ENCODE measurements at regions not wholly inside any gene's neighbourhood (a gene's known extent, or its start where the extent isn't known, plus 50 kb on each side); places are given as distances from the start of the nearest gene placed in this dataset.
A peak's percentile ranks its signal among the peaks of the same experiment; 100 is the strongest.

DNA sequence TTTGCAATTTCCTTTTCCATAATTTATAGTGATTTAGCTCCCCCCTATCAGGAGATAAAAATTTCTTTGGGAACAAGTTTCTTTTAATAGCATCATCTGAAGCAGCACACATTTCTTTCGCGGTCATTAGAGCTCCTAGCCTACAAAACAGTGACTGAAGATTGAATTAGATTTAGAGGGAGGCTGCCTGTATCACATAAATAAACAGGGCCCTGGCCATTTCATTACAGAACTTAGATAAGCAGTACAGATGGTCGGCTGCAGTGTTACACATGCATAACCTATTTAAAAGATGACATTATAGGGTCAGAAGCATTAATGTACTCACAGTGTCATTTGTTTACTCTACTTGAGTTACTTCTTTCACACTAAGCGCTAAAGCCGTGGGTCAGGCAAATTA, 81.4 kb upstream of the SLC25A26 start:
- DNase-seq (no peak), ATAC-seq (ENCODE audit: low read depth in 2 of 2) (no peak)
- Mint-ChIP-seq H3K27me3 (peaks cover 4% of the 10 kb centered on the region), H3K27ac (no peak overlapping the region), H3K36me3 (no peaks in the 10 kb centered on the region), H3K9me3 (no peaks in the 10 kb centered on the region), H3K4me1 (no peaks in the 10 kb centered on the region), H3K4me3 (no peak overlapping the region)
- Histone ChIP-seq H3K4me3 (ENCODE audit: low read depth, low read length) (no peak overlapping the region), H3K36me3 (ENCODE audit: control insufficient read depth, insufficient read depth, low read length) (no peaks in the 10 kb centered on the region), H3K4me1 (ENCODE audit: control insufficient read depth, insufficient read depth, low read length, poor library complexity, severe bottlenecking) (no peaks in the 10 kb centered on the region), H3K27me3 (ENCODE audit: control insufficient read depth, insufficient read depth, low read length) (peaks cover 6% of the 10 kb centered on the region), H3K27ac (ENCODE audit: insufficient read depth, low read length, poor library complexity, severe bottlenecking) (no peak overlapping the region), H3K9me3 (ENCODE audit: control insufficient read depth in 2 of 2, low read length in 2 of 2) (no peaks in the 10 kb centered on the region)

DNA sequence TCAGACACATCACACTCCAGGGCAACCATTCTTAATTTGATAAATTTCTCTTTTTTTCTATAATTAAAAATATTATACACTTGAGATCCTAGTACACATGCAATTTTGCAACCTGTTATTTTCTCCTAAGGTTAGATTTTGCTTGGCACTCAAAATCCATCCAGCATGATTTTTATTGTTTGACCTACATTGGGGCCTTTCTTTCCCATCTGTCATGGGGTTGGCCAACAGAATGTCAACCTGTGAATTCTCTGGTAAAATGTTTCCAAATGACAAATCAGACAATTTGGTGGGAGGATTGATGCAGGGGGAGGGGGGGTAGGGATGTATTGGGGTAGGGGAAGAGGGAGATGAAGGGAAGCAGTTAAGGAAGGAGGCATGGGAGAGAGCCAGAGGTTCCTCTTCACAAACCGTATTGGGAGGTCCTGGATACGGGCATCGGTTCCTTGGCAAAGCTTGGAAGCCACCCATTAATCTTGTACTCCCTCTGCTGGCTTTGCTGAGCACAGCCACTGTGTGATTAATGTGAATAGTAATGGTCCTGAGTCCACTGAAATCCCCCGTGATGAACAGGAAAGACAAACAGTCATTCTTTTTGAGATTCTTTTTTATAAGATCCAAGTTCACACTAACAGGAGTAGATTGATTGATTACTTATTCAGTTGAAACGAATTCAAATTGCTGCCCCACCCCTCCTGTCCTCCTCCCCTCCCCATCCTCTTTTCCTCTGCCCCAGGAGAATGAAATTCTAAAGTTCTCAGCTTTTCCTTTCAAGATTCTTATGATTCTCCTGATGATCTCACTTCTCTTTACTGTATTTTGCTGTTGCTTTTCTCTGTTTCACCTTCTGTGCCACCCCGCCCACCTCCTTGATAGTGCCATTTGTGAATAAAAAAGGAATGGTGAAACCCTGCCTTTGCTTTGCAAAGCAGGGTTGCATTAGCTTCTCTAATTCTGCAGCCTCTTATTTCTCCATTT, 82.2 kb upstream of the SLC25A26 start:
- Histone ChIP-seq H3K27me3 (ENCODE audit: control insufficient read depth, insufficient read depth, low read length) (peaks cover 6% of the 10 kb centered on the region), H3K27ac (ENCODE audit: insufficient read depth, low read length, poor library complexity, severe bottlenecking) (no peak overlapping the region), H3K9me3 (ENCODE audit: control insufficient read depth in 2 of 2, low read length in 2 of 2) (no peaks in the 10 kb centered on the region), H3K4me1 (ENCODE audit: control insufficient read depth, insufficient read depth, low read length, poor library complexity, severe bottlenecking) (no peaks in the 10 kb centered on the region), H3K36me3 (ENCODE audit: control insufficient read depth, insufficient read depth, low read length) (no peaks in the 10 kb centered on the region), H3K4me3 (ENCODE audit: low read depth, low read length) (no peak overlapping the region)
- Mint-ChIP-seq H3K4me1 (no peaks in the 10 kb centered on the region), H3K27me3 (peaks cover 4% of the 10 kb centered on the region), H3K36me3 (no peaks in the 10 kb centered on the region), H3K27ac (no peak overlapping the region), H3K9me3 (no peaks in the 10 kb centered on the region), H3K4me3 (no peak overlapping the region)
- ATAC-seq (ENCODE audit: low read depth in 2 of 2) (no peak), DNase-seq (peak in 1 of 3 donors; percentile 17)

DNA sequence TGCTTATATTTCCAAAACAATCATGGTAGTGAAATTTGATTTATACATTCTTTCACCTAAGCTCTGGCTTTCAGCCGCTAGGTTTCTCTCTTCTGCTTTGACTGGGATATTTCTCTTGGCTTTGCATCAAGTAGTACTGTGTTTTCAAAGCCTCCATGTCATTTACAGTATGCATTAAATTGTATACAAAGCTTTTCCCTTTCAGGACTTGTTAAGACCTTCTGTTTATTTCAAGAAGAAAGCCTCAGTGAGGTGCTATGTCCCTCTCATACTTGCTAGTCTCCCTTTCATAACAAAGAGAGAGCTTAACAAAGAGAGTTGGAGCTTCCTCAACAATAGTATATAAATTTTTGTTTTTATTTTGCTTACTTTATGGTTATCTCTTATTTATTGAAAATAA, 84.2 kb upstream of the SLC25A26 start:
- Histone ChIP-seq H3K9me3 (ENCODE audit: control insufficient read depth in 2 of 2, low read length in 2 of 2) (no peaks in the 10 kb centered on the region), H3K4me1 (ENCODE audit: control insufficient read depth, insufficient read depth, low read length, poor library complexity, severe bottlenecking) (no peaks in the 10 kb centered on the region), H3K27me3 (ENCODE audit: control insufficient read depth, insufficient read depth, low read length) (peaks cover 2% of the 10 kb centered on the region), H3K27ac (ENCODE audit: insufficient read depth, low read length, poor library complexity, severe bottlenecking) (no peak overlapping the region), H3K4me3 (ENCODE audit: low read depth, low read length) (no peak overlapping the region), H3K36me3 (ENCODE audit: control insufficient read depth, insufficient read depth, low read length) (no peaks in the 10 kb centered on the region)
- DNase-seq (no peak), ATAC-seq (ENCODE audit: low read depth in 2 of 2) (no peak)
- H3K36me3 Mint-ChIP-seq: no peaks in the 10 kb centered on the region
- no peaks in the 10 kb centered on the region for H3K9me3 Mint-ChIP-seq
- H3K27me3 Mint-ChIP-seq: peaks cover under 1% of the 10 kb centered on the region
- H3K4me1 Mint-ChIP-seq: no peaks in the 10 kb centered on the region
- no peak overlapping the region for H3K4me3 Mint-ChIP-seq
- no peak overlapping the region for H3K27ac Mint-ChIP-seq

DNA sequence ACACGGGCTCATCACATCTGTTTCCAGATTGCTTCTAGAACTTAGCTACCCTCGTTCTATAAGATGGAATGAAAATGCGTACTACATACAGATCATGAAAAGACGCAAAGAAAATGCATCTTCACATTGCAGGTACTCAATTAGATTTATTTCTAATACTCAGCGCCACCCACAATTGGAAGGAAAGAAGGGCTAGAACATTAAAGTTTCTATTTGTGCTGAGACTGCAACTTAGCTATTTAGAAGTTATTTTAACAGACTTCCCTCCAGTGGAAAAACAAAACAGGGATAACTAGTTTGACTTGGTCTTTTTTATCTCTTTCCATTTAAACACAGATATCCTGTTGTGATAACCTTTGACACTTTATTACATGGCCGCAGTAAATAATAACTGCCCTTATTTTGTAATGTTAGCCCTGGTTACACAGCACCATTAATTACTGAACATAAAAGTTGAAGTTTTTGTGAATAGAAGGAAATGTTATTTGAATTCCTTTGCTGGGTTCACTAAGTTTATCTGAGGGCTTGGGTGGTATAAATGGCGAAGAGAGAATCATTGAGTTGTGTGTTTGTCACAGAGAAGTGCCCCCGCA, 86.9 kb upstream of the SLC25A26 start:
- no peak for ATAC-seq (ENCODE audit: low read depth in 2 of 2)
- Mint-ChIP-seq H3K36me3 (no peaks in the 10 kb centered on the region), H3K4me1 (no peaks in the 10 kb centered on the region), H3K27ac (no peak overlapping the region), H3K9me3 (no peaks in the 10 kb centered on the region), H3K27me3 (no peaks in the 10 kb centered on the region), H3K4me3 (no peak overlapping the region)
- no peaks in the 10 kb centered on the region for H3K9me3 ChIP-seq (ENCODE audit: control insufficient read depth in 2 of 2, low read length in 2 of 2)
- H3K4me1 ChIP-seq (ENCODE audit: control insufficient read depth, insufficient read depth, low read length, poor library complexity, severe bottlenecking): no peaks in the 10 kb centered on the region
- no peaks in the 10 kb centered on the region for H3K36me3 ChIP-seq (ENCODE audit: control insufficient read depth, insufficient read depth, low read length)
- DNase-seq: no peak
- H3K4me3 ChIP-seq (ENCODE audit: low read depth, low read length): no peak overlapping the region
- no peaks in the 10 kb centered on the region for H3K27me3 ChIP-seq (ENCODE audit: control insufficient read depth, insufficient read depth, low read length)
- no peak overlapping the region for H3K27ac ChIP-seq (ENCODE audit: insufficient read depth, low read length, poor library complexity, severe bottlenecking)

DNA sequence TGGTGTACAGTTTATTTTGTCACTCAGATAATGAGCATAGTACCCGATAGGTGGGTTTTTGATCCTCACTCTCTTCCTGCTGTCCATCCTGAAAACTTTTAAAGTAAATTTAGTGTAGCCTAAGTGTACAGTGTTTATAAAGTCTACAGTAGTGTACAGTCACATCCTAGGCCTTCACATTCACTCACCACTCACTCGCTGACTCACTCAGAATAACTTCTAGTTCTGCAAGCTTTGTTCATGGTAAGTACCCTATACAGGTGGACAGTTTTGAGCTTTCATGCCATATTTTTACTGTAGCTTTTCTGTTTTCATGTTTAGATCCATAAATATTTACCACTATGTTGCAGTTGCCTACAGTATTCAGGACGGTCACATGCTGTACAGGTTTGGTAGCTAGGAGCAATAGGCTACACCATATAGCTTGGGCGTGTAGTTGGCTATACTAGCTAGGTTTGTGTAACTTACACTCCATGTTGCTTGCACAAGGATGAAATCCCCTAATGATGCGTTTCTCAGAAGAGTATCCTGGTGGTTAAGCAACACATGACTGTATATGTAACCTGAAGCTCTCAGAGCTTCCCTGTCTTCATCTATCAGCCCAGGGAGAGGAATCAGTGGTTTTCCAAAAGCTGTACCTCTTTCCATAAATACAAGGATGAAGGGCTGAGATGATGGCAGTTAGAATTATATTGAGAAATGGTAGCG, 87.6 kb upstream of the SLC25A26 start:
- Histone ChIP-seq H3K27ac (ENCODE audit: insufficient read depth, low read length, poor library complexity, severe bottlenecking) (no peak overlapping the region), H3K36me3 (ENCODE audit: control insufficient read depth, insufficient read depth, low read length) (no peaks in the 10 kb centered on the region), H3K27me3 (ENCODE audit: control insufficient read depth, insufficient read depth, low read length) (no peaks in the 10 kb centered on the region), H3K4me3 (ENCODE audit: low read depth, low read length) (no peak overlapping the region), H3K9me3 (ENCODE audit: control insufficient read depth in 2 of 2, low read length in 2 of 2) (no peaks in the 10 kb centered on the region), H3K4me1 (ENCODE audit: control insufficient read depth, insufficient read depth, low read length, poor library complexity, severe bottlenecking) (no peaks in the 10 kb centered on the region)
- DNase-seq (no peak), ATAC-seq (ENCODE audit: low read depth in 2 of 2) (no peak)
- no peak overlapping the region for H3K27ac Mint-ChIP-seq
- H3K4me1 Mint-ChIP-seq: no peaks in the 10 kb centered on the region
- peaks cover 3% of the 10 kb centered on the region for H3K27me3 Mint-ChIP-seq
- H3K4me3 Mint-ChIP-seq: no peak overlapping the region
- no peaks in the 10 kb centered on the region for H3K9me3 Mint-ChIP-seq
- H3K36me3 Mint-ChIP-seq: no peaks in the 10 kb centered on the region

DNA sequence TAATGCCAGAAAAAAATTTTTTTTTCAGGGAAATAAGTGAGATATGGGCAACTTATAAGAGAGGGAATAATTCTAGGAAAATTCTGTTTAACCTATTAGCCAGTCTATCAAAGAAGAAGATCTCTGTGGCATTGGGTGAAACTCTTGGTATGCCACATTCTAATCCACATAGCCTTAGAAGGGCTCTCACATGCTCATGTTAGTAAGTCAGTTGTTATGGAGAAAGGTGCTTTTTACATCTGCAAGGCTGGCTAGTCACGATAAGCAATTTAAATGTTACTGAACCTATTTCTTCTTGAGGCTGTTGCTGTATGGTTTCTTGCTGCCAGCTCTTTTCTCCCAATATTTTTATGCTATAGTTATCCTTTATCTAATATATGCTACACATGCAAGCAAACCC, 89.9 kb upstream of the MAGI1 start:
- Histone ChIP-seq H3K36me3 (ENCODE audit: control insufficient read depth, insufficient read depth, low read length) (no peaks in the 10 kb centered on the region), H3K9me3 (ENCODE audit: control insufficient read depth in 2 of 2, low read length in 2 of 2) (no peaks in the 10 kb centered on the region), H3K27me3 (ENCODE audit: control insufficient read depth, insufficient read depth, low read length) (no peaks in the 10 kb centered on the region), H3K4me3 (ENCODE audit: low read depth, low read length) (no peak overlapping the region), H3K27ac (ENCODE audit: insufficient read depth, low read length, poor library complexity, severe bottlenecking) (no peak overlapping the region), H3K4me1 (ENCODE audit: control insufficient read depth, insufficient read depth, low read length, poor library complexity, severe bottlenecking) (no peaks in the 10 kb centered on the region)
- peaks cover 9% of the 10 kb centered on the region for H3K27me3 Mint-ChIP-seq
- H3K36me3 Mint-ChIP-seq: no peaks in the 10 kb centered on the region
- ATAC-seq (ENCODE audit: low read depth in 2 of 2) (no peak), DNase-seq (no peak)
- no peak overlapping the region for H3K4me3 Mint-ChIP-seq
- H3K9me3 Mint-ChIP-seq: no peaks in the 10 kb centered on the region
- no peak overlapping the region for H3K27ac Mint-ChIP-seq
- H3K4me1 Mint-ChIP-seq: no peaks in the 10 kb centered on the region

DNA sequence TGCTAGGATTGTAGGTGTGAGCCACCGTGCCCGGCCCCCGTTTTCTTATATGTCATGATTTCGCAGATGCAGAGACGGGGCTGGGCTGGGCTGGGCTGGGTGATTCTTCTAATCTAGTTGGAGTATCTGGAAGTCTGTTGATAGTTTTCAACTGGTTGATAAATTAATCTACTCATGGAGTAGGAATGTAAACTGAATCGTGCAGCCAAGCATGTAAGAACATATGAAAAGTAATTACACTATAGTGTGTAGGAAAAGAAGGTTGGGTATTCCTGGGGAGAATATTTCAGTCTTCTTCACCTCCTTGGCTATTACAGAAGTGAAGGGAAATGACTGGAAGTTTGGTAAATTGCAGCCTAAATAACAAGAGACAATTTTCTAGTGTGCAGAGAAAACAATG, 82.6 kb upstream of the MAGI1 start:
- ATAC-seq (ENCODE audit: low read depth in 2 of 2): no peak
- H3K36me3 ChIP-seq (ENCODE audit: control insufficient read depth, insufficient read depth, low read length): no peaks in the 10 kb centered on the region

More for the DNA sequence above, 82.6 kb upstream of the MAGI1 start:
- Mint-ChIP-seq H3K9me3 (peaks cover 0 to 2% (median 0%) of the 10 kb centered on the region in 7 donors), H3K4me3 (no peak overlapping the region), H3K36me3 (no peaks in the 10 kb centered on the region), H3K27me3 (peaks cover 9% of the 10 kb centered on the region), H3K27ac (no peak overlapping the region), H3K4me1 (peaks cover 0 to 4% (median 0%) of the 10 kb centered on the region in 4 donors)
- no peak for DNase-seq
- no peak overlapping the region for H3K4me3 ChIP-seq (ENCODE audit: low read depth, low read length)
- no peaks in the 10 kb centered on the region for H3K27me3 ChIP-seq (ENCODE audit: control insufficient read depth, insufficient read depth, low read length)
- no peaks in the 10 kb centered on the region for H3K9me3 ChIP-seq (ENCODE audit: control insufficient read depth in 2 of 2, low read length in 2 of 2)
- H3K27ac ChIP-seq (ENCODE audit: insufficient read depth, low read length, poor library complexity, severe bottlenecking): no peak overlapping the region
- H3K4me1 ChIP-seq (ENCODE audit: control insufficient read depth, insufficient read depth, low read length, poor library complexity, severe bottlenecking): no peaks in the 10 kb centered on the region

Data from CD4-positive, CD25-positive, alpha-beta regulatory T cell (primary cell).